HepG2 (cell line): ENCODE measurements at regions not wholly inside any gene's neighbourhood (a gene's known extent, or its start where the extent isn't known, plus 50 kb on each side); places are given as distances from the start of the nearest gene placed in this dataset.

Experiments
- ATAC-seq: fragments of 200-7000 bp; cut with Tn5 transposase; 3 replicates; pipeline ENCODE4 v1.9.1; 2020; ENCODE audit warnings: mild to moderate bottlenecking, moderate library complexity
- BruUV-seq: library from RNA; stranded (reverse); fragments of 400-500 nt; replicated peaks from 2 replicates; lab custom pipeline; 2021; lab: Mats Ljungman, UMichigan
- CTCF ChIA-PET: fragments of 300-600 bp; formaldehyde crosslinking; extraction: SDS; loops from one replicate; lab custom pipeline; 2021; ENCODE audit warnings: low total read pairs, inconsistent platforms, low intra/inter-chr PET ratio; lab: Yijun Ruan, JAX
- POLR2A ChIA-PET: fragments of 350-600 bp; sonication (Branson Sonifier 250); formaldehyde crosslinking; loops from one replicate; lab custom pipeline; 2020; ENCODE audit warnings: antibody characterized with exemption, inconsistent platforms; lab: Yijun Ruan, JAX
- DNase-seq: peaks from one replicate; pipeline ENCODE4 v3.0.0-alpha.2; 2015; ENCODE audit warnings: low spot score
- FAIRE-seq: peaks from 3 replicates; lab custom pipeline; 2011; peaks lifted over from hg19 to GRCh38; lab: Jason Lieb, UNC
- H2AFZ ChIP-seq: one replicate; pipeline ENCODE4 v1.6.1; 2011; ENCODE audit warnings: low read length, inconsistent platforms
- H3K27ac ChIP-seq: fragments of 300-600 bp; 3 replicates; pipeline ENCODE4 v1.8.0; 2011; ENCODE audit warnings: mixed run types, mild to moderate bottlenecking, mixed read lengths, low read length, inconsistent platforms; ENCODE audit not compliant: insufficient read depth; ENCODE audit errors: extremely low read length
- H3K27me3 ChIP-seq, 2 experiments: fragments of 200-600 bp in 1 of 2; 2 replicates in 1 of 2; 3 replicates in 1 of 2; pipeline versions ENCODE4 v1.6.0 to v1.8.0; 2011; ENCODE audit warnings: low read length in 2 of 2, mild to moderate bottlenecking in 2 of 2, moderate library complexity in 2 of 2, inconsistent platforms in 1 of 2; ENCODE audit not compliant: insufficient read depth in 2 of 2, control insufficient read depth in 1 of 2
- H3K36me3 ChIP-seq, 2 experiments: fragments of 200-600 bp in 1 of 2; replicated peaks in 1 of 2; 2 replicates in 1 of 2; 3 replicates in 1 of 2; pipeline versions ENCODE4 v1.5.1 to v1.8.0; 2011; ENCODE audit warnings: low read length in 2 of 2, inconsistent platforms in 1 of 2; ENCODE audit not compliant: insufficient read depth in 2 of 2, control insufficient read depth in 1 of 2
- H3K4me1 ChIP-seq: 2 replicates; pipeline ENCODE4 v1.5.1; 2012; ENCODE audit warnings: low read length, inconsistent platforms; ENCODE audit not compliant: insufficient read depth
- H3K4me2 ChIP-seq: 2 replicates; pipeline ENCODE4 v1.6.0; 2011; ENCODE audit warnings: low read depth, low read length, inconsistent platforms
- H3K4me3 ChIP-seq, 3 experiments: fragments of 200-600 bp in 1 of 3; sonication (generic), shearing (Covaris generic) in 1 of 3; replicated peaks in 1 of 3; 2 replicates each; pipeline ENCODE4 v1.5.1; 2011 to 2016; ENCODE audit warnings: low read length in 3 of 3, inconsistent platforms in 2 of 3, low read depth in 2 of 3, mild to moderate bottlenecking in 2 of 3, control low read depth in 1 of 3, mixed read lengths in 1 of 3; ENCODE audit not compliant: insufficient read depth in 1 of 3
- H3K79me2 ChIP-seq: one replicate; pipeline ENCODE4 v1.6.1; 2011; ENCODE audit warnings: low read length, inconsistent platforms; ENCODE audit not compliant: insufficient read depth
- H3K9ac ChIP-seq: 2 replicates; pipeline ENCODE4 v1.6.0; 2011; ENCODE audit warnings: mild to moderate bottlenecking, low read depth, low read length, inconsistent platforms; ENCODE audit not compliant: insufficient read depth
- H3K9me3 ChIP-seq: 2 replicates; pipeline ENCODE4 v1.5.1; 2012; ENCODE audit warnings: mild to moderate bottlenecking, low read length
- H4K20me1 ChIP-seq: 2 replicates; pipeline ENCODE4 v1.6.0; 2011; ENCODE audit warnings: inconsistent platforms, mild to moderate bottlenecking, low read length, moderate library complexity; ENCODE audit not compliant: insufficient read depth
- HOXA9 ChIP-seq: sonication (generic); formaldehyde crosslinking; IDR thresholded peaks from 2 replicates; pipeline ENCODE4 v1.8.1; 2022; ENCODE audit warnings: missing genetic modification reagents, mild to moderate bottlenecking, moderate library complexity, borderline replicate concordance
- KMT2B ChIP-seq: IDR thresholded peaks from 2 replicates; pipeline ENCODE4 v1.6.1; 2016; ENCODE audit warnings: missing genetic modification reagents, missing compliant biosample characterization
- SRSF1 ChIP-seq: fragments of 200-400 bp; formaldehyde crosslinking; optimal IDR thresholded peaks from 2 replicates; pipeline ENCODE3; 2017; ENCODE audit warnings: mild to moderate bottlenecking, low read depth, low read length, moderate library complexity
- ZBTB2 ChIP-seq: sonication (generic); formaldehyde crosslinking; IDR thresholded peaks from 2 replicates; pipeline ENCODE4 v1.8.0; 2022; ENCODE audit warnings: low read depth, missing genetic modification reagents
- ZFP90 ChIP-seq: sonication (generic); formaldehyde crosslinking; IDR thresholded peaks from 2 replicates; pipeline ENCODE4 v1.8.0; 2022; ENCODE audit warnings: missing genetic modification reagents, mild to moderate bottlenecking, inconsistent platforms, borderline replicate concordance
- ZNF326 ChIP-seq: sonication (generic); formaldehyde crosslinking; IDR thresholded peaks from 2 replicates; pipeline ENCODE4 v1.4.0; 2020; ENCODE audit warnings: missing genetic modification reagents, borderline replicate concordance
- WGBS: methylation state at CpG from one replicate; pipeline ENCODE4 v1.1.6; 2017; ENCODE audit warnings: low lambda C conversion rate; 5-methylcytosine and 5-hydroxymethylcytosine counted together
- in situ Hi-C: cut with HindIII; loops from 2 replicates; pipeline ENCODE4 v1.10.0; 2017; ENCODE audit warnings: low pct_unique_long_range_greater_than_20kb; ENCODE audit not compliant: extremely low pct_ligation_motif_present
- intact Hi-C: fragments of 100-400 bp; cut with micrococcal nuclease; formaldehyde crosslinking; loops from one replicate; pipeline ENCODE4 v1.10.0; 2022; ENCODE audit not compliant: unreplicated experiment
- TF ChIP-seq, protein P1 (sequence below), 2 experiments: sonication (generic) in 1 of 2; formaldehyde crosslinking in 1 of 2; IDR thresholded peaks; 2 replicates each; pipeline versions ENCODE4 v1.6.1 to v1.9.0; 2014 to 2022; ENCODE audit warnings: antibody characterized with exemption in 1 of 2, borderline replicate concordance in 1 of 2, inconsistent platforms in 1 of 2, low read depth in 1 of 2, missing genetic modification reagents in 1 of 2
- TF ChIP-seq, protein P2 (sequence below): sonication (generic); formaldehyde crosslinking; IDR thresholded peaks from 2 replicates; pipeline ENCODE4 v1.4.0; 2020; ENCODE audit warnings: missing genetic modification reagents, borderline replicate concordance

- no TSS peak for BruUV-seq
- FAIRE-seq (no peak), DNase-seq (no peak), ATAC-seq (no peak)
- Histone ChIP-seq H3K9me3 (no peaks in the 10 kb centered on the region), H3K36me3 (no peaks in the 10 kb centered on the region), H3K27ac (no peak overlapping the region), H4K20me1 (no peaks in the 10 kb centered on the region), H2AFZ (no peak overlapping the region), H3K4me3 (no peak overlapping the region), H3K79me2 (no peaks in the 10 kb centered on the region), H3K4me1 (no peaks in the 10 kb centered on the region), H3K9ac (no peak overlapping the region), H3K27me3 (peaks cover 0 to 4% of the 10 kb centered on the region in 2 experiments; a peak in 1 of 5 replicates), H3K4me2 (no peak overlapping the region)
- WGBS: 60% methylated on average over 1 of the region's 1 CpG
- ChIA-PET CTCF (no interaction called here), POLR2A (no interaction called here)
- TF ChIP-seq HOXA9 (CRISPR knock-in tag) (no peak), SRSF1 (no peak), KMT2B (CRISPR knock-in tag) (no peak), ZNF326 (CRISPR knock-in tag) (no peak), ZFP90 (CRISPR knock-in tag) (no peak), ZBTB2 (no peak)
- TF ChIP-seq, protein P1, sequence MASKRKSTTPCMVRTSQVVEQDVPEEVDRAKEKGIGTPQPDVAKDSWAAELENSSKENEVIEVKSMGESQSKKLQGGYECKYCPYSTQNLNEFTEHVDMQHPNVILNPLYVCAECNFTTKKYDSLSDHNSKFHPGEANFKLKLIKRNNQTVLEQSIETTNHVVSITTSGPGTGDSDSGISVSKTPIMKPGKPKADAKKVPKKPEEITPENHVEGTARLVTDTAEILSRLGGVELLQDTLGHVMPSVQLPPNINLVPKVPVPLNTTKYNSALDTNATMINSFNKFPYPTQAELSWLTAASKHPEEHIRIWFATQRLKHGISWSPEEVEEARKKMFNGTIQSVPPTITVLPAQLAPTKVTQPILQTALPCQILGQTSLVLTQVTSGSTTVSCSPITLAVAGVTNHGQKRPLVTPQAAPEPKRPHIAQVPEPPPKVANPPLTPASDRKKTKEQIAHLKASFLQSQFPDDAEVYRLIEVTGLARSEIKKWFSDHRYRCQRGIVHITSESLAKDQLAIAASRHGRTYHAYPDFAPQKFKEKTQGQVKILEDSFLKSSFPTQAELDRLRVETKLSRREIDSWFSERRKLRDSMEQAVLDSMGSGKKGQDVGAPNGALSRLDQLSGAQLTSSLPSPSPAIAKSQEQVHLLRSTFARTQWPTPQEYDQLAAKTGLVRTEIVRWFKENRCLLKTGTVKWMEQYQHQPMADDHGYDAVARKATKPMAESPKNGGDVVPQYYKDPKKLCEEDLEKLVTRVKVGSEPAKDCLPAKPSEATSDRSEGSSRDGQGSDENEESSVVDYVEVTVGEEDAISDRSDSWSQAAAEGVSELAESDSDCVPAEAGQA (IDR thresholded peaks at IDR 0.05; ENCODE audit: low read depth): no peak
- TF ChIP-seq, protein P1 (CRISPR knock-in tag; IDR thresholded peaks at IDR 0.05; ENCODE audit: borderline replicate concordance): no peak
- TF ChIP-seq, protein P2, sequence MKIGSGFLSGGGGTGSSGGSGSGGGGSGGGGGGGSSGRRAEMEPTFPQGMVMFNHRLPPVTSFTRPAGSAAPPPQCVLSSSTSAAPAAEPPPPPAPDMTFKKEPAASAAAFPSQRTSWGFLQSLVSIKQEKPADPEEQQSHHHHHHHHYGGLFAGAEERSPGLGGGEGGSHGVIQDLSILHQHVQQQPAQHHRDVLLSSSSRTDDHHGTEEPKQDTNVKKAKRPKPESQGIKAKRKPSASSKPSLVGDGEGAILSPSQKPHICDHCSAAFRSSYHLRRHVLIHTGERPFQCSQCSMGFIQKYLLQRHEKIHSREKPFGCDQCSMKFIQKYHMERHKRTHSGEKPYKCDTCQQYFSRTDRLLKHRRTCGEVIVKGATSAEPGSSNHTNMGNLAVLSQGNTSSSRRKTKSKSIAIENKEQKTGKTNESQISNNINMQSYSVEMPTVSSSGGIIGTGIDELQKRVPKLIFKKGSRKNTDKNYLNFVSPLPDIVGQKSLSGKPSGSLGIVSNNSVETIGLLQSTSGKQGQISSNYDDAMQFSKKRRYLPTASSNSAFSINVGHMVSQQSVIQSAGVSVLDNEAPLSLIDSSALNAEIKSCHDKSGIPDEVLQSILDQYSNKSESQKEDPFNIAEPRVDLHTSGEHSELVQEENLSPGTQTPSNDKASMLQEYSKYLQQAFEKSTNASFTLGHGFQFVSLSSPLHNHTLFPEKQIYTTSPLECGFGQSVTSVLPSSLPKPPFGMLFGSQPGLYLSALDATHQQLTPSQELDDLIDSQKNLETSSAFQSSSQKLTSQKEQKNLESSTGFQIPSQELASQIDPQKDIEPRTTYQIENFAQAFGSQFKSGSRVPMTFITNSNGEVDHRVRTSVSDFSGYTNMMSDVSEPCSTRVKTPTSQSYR (CRISPR knock-in tag): no peak
- intact Hi-C loops: no loop called here
- in situ Hi-C loops: no loop called here
Measured at GRCh38 chr13:34805347-34805746, 136.7 kb upstream of the NBEA start.
